HG03066 (cell line): ENCODE measurements at regions not wholly inside any gene's neighbourhood (a gene's known extent, or its start where the extent isn't known, plus 50 kb on each side); places are given as distances from the start of the nearest gene placed in this dataset.

Experiments
- ATAC-seq: cut with Tn5 transposase; IDR thresholded peaks from one replicate; pipeline ENCODE4 v1.9.1; 2021; ENCODE audit warnings: low read depth; ENCODE audit not compliant: unreplicated experiment

- ATAC-seq = no peak
These were observed 113.9 kb upstream of the PFKP start for GRCh38 chr10:2953495-2953894.

- no peak for ATAC-seq
These were observed 116.0 kb upstream of the PFKP start for GRCh38 chr10:2951235-2951835.

- ATAC-seq = no peak
These were observed 116.8 kb upstream of the PFKP start for GRCh38 chr10:2950546-2950945.

- peak; percentile 34 for ATAC-seq
These were observed 117.4 kb upstream of the PFKP start for GRCh38 chr10:2949948-2950354.

- ATAC-seq = no peak
These were observed 118.0 kb upstream of the PFKP start for GRCh38 chr10:2949221-2949947.

GRCh38 chr10:2948127-2948854 lies 119.1 kb upstream of the PFKP start:
- ATAC-seq = peak; percentile 80

- no peak for ATAC-seq
These were observed 122.6 kb upstream of the PFKP start for GRCh38 chr10:2944788-2945187.

GRCh38 chr10:2943932-2944614 lies 123.3 kb upstream of the PFKP start:
- no peak for ATAC-seq

- ATAC-seq = no peak
These were observed 124.4 kb upstream of the PFKP start for GRCh38 chr10:2942938-2943337.

- ATAC-seq = no peak
These were observed 128.5 kb upstream of the PFKP start for GRCh38 chr10:2938869-2939268.

GRCh38 chr10:2936816-2937215 lies 130.5 kb upstream of the PFKP start:
- ATAC-seq = no peak

GRCh38 chr10:2935647-2936386 lies 131.5 kb upstream of the PFKP start:
- ATAC-seq = no peak

- ATAC-seq = no peak
These were observed 133.4 kb upstream of the PFKP start for GRCh38 chr10:2933924-2934323.

GRCh38 chr10:2933519-2933918 lies 133.8 kb upstream of the PFKP start:
- no peak for ATAC-seq

GRCh38 chr10:2933071-2933470 lies 134.3 kb upstream of the PFKP start:
- ATAC-seq = no peak

GRCh38 chr10:2929480-2930258 lies 137.7 kb upstream of the PFKP start:
- ATAC-seq = no peak

- ATAC-seq = peak; percentile 92
These were observed 139.1 kb upstream of the PFKP start for GRCh38 chr10:2927958-2928840.

- ATAC-seq = no peak
These were observed 140.3 kb upstream of the PFKP start for GRCh38 chr10:2926918-2927660.
